ENCODE measurements at regions not wholly inside any gene's neighbourhood (a gene's known extent, or its start where the extent isn't known, plus 50 kb on each side); places are given as distances from the start of the nearest gene placed in this dataset.

- no peak overlapping the region for H3K4me3 ChIP-seq (ENCODE audit: low read depth, low read length)
- no peak for DNase-seq (ENCODE audit: low read depth)
- TF ChIP-seq CTCF (conservative IDR thresholded peaks at IDR 0.05; ENCODE audit: low read depth, low read length), result no peak
These were observed 174.8 kb upstream of the OR13F1 start for GRCh38 chr9:104329245-104329644.

- no peak for TF ChIP-seq CTCF (conservative IDR thresholded peaks at IDR 0.05; ENCODE audit: low read depth, low read length)
- H3K4me3 ChIP-seq (ENCODE audit: low read depth, low read length), result no peak overlapping the region
- DNase-seq (ENCODE audit: low read depth), result no peak
These were observed 173.2 kb upstream of the OR13F1 start for GRCh38 chr9:104330841-104331240.

- DNase-seq (ENCODE audit: low read depth), result no peak
- H3K4me3 ChIP-seq (ENCODE audit: low read depth, low read length), result no peak overlapping the region
- no peak for TF ChIP-seq CTCF (conservative IDR thresholded peaks at IDR 0.05; ENCODE audit: low read depth, low read length)
These were observed 169.5 kb upstream of the OR13F1 start for GRCh38 chr9:104334549-104334948.

- no peak overlapping the region for H3K4me3 ChIP-seq (ENCODE audit: low read depth, low read length)
- TF ChIP-seq CTCF (conservative IDR thresholded peaks at IDR 0.05; ENCODE audit: low read depth, low read length), result no peak
- DNase-seq (ENCODE audit: low read depth), result no peak
These were observed 164.4 kb upstream of the OR13F1 start for GRCh38 chr9:104339692-104340091.

GRCh38 chr9:104342552-104342951 is 161.5 kb upstream of the OR13F1 start:
- no peak overlapping the region for H3K4me3 ChIP-seq (ENCODE audit: low read depth, low read length)
- TF ChIP-seq CTCF (conservative IDR thresholded peaks at IDR 0.05; ENCODE audit: low read depth, low read length), result no peak
- no peak for DNase-seq (ENCODE audit: low read depth)

- TF ChIP-seq CTCF (conservative IDR thresholded peaks at IDR 0.05; ENCODE audit: low read depth, low read length), result no peak
- no peak overlapping the region for H3K4me3 ChIP-seq (ENCODE audit: low read depth, low read length)
- DNase-seq (ENCODE audit: low read depth), result no peak
These were observed 159.0 kb upstream of the OR13F1 start for GRCh38 chr9:104345061-104345460.

- TF ChIP-seq CTCF (conservative IDR thresholded peaks at IDR 0.05; ENCODE audit: low read depth, low read length), result no peak
- DNase-seq (ENCODE audit: low read depth), result no peak
- no peak overlapping the region for H3K4me3 ChIP-seq (ENCODE audit: low read depth, low read length)
These were observed 153.5 kb upstream of the OR13F1 start for GRCh38 chr9:104350541-104350940.

Measured in choroid plexus epithelial cell (primary cell).